Epithelial cell of esophagus (primary cell): ENCODE measurements at regions not wholly inside any gene's neighbourhood (a gene's known extent, or its start where the extent isn't known, plus 50 kb on each side); places are given as distances from the start of the nearest gene placed in this dataset.

Experiments used
- DNase-seq: peaks from one replicate; pipeline ENCODE4 v3.0.0; 2010; ENCODE audit warnings: low read depth
- H3K4me3 ChIP-seq: 2 replicates; pipeline ENCODE4 v1.5.1; 2011; ENCODE audit warnings: mild to moderate bottlenecking, low read length, control low read depth
- TF ChIP-seq, protein P1 (sequence below): IDR thresholded peaks from 2 replicates; pipeline ENCODE4 v1.5.1; 2011; ENCODE audit warnings: low read depth, mild to moderate bottlenecking, low read length, control low read depth, inconsistent platforms; ENCODE audit not compliant: insufficient read depth; ENCODE audit errors: missing control alignments

DNA sequence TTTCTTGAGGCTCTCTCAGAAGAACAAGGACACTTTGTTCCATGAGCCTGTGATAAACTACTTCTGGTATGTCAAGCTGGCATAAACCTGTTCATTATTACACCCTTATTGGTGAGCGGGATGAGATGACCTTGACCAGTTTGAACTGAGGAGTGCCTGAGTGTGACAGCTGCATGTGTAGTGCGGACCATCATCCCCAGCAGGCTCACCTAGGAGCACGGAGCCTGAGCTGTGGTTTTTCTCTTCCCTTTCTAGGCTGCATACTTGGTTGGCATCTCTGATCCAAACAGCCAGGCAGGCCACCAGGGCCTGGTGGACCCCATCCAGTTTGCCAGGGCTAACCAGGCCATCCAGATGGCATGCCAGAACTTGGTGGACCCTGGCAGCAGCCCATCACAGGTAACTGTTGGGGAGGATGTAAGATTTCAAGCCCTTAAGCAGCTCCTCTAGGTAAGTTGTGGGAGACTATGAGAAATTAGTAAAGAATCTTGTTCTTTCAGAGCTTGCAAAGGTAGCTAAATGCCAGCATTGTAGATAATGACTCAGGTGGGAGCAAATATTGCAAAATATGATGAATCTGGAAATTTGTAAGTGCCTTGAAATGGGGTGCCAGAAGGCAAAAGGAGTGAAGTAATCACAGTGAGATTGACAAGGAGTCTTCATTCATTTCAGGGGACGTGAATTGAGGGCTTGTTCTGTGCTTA lies 288.9 kb upstream of the TPM1 start:
- TF ChIP-seq, protein P1, sequence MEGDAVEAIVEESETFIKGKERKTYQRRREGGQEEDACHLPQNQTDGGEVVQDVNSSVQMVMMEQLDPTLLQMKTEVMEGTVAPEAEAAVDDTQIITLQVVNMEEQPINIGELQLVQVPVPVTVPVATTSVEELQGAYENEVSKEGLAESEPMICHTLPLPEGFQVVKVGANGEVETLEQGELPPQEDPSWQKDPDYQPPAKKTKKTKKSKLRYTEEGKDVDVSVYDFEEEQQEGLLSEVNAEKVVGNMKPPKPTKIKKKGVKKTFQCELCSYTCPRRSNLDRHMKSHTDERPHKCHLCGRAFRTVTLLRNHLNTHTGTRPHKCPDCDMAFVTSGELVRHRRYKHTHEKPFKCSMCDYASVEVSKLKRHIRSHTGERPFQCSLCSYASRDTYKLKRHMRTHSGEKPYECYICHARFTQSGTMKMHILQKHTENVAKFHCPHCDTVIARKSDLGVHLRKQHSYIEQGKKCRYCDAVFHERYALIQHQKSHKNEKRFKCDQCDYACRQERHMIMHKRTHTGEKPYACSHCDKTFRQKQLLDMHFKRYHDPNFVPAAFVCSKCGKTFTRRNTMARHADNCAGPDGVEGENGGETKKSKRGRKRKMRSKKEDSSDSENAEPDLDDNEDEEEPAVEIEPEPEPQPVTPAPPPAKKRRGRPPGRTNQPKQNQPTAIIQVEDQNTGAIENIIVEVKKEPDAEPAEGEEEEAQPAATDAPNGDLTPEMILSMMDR: no peak
- peak; percentile 93 for DNase-seq
- no peak overlapping the region for H3K4me3 ChIP-seq

DNA sequence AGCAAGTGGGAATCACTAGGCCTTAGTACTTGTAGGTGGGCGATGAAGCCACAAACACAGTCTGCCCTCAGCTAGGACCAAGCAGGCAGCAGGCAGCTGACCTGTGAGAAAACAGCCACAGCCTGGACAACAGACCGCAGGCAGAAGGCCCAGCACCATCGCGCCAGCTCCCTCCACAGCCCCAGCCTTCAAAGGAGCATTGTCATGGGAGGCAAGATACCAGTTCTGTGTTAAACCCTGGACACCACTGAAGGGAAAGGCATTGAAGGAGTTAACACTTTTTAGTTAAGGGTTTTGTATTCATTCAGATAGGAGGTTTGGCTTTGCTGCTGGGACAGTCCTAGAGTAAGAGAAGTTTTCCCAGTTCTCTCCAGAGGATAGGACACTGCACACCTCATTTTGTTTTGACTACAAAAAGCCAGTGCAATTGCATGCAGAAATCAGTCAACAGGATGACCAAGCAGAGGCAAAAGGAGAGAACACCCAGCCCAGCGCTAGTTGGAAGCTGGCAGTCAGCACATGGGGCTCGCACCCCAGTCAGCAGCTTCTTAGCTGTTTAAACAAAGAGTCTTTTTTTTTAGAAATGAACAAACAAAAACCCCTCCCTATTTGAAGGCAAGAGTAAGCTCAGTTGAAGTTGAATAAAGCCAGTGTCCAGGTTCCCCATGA lies 286.1 kb upstream of the TPM1 start:
- H3K4me3 ChIP-seq: no peak overlapping the region
- DNase-seq: no peak
- TF ChIP-seq, protein P1: no peak

DNA sequence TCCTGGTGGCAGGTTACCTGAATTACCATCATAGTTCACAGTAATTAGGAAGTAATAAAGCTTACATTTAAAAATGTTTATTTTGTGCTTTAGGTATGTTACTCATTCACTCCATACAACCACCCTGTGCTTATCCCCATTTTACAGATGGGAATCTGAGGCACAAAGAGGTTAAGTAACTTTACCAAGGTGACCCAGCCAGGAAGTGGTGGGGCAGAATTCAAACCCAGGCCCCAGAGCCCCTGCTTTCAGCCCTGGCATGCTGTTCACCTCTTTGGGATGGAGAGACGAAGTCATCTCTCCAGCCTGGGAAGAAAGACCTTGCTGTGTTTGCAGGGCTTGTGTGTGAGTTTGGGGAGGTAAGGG lies 285.6 kb upstream of the TPM1 start:
- no peak for DNase-seq
- TF ChIP-seq, protein P1: no peak
- H3K4me3 ChIP-seq: no peak overlapping the region

DNA sequence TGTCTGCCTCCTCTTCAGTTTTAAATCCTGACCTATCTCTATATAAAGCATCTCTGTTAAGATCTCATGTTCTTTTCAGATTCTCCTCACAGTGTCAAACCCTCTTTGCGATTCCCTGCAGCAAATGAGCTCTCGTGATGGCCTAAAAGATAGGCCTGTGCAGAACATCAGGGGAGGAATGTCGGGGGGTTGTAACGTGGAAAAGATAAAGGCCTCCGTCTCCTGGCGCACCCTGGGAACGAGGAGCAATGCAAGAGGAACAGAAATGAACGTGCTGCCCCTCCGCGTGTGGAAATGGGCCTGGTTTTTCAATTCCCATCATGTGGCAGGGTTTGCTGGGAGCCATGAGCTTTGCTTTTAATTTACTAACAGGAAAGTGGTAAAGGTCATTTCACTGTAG lies 285.0 kb upstream of the TPM1 start:
- DNase-seq: no peak
- TF ChIP-seq, protein P1: no peak
- H3K4me3 ChIP-seq: no peak overlapping the region

DNA sequence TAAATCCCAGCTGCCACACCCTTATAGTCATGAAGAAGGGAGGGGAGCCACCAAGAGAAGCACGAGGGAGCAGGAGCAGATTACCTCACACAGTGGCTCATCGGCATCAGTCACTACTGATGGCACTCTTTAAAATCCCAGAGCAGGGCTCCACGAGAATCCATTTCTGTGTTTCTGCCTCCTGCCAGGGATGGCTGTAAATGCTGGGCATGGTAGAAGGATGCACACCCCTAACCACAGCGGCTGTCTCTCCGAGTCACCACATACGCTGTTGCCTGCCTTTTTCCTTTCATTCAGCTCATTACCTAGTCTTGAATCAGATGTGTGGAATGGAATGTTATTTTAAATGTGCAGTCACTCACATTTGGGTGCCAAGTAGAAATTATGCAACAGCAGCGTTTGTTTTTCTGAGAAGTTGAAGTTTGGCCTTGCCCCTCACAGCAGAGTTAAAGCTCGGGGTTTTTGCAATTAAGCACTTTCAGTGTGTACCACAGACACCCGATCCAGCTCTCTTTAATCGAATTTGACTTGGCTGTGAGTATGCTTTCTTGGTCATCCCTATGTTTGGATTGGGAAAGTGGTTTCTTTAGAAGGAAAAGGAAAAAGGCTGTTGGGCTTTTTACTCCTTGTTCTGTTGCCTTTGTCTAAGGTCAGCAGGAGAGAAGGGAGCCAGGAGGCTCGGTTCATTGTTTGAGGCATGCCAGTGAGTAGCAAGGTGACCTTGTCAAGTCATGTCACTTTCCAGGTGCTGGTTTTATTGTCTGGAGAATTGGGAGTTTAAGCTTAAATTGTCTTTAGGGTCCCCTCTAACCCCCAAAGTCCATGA lies 284.2 kb upstream of the TPM1 start:
- peak; percentile 90 for DNase-seq
- TF ChIP-seq, protein P1: no peak
- H3K4me3 ChIP-seq: no peak overlapping the region

GRCh38 chr15:62758952-62759349 lies 283.6 kb upstream of the TPM1 start:
- H3K4me3 ChIP-seq: no peak overlapping the region
- TF ChIP-seq, protein P1: no peak
- DNase-seq: no peak
